ENCODE measurements at regions not wholly inside any gene's neighbourhood (a gene's known extent, or its start where the extent isn't known, plus 50 kb on each side); places are given as distances from the start of the nearest gene placed in this dataset.

GRCh38 chr4:36919721-36920120, 324.8 kb upstream of the NWD2 start:
- Mint-ChIP-seq H3K36me3 (ENCODE audit: low read depth) (no peaks in the 10 kb centered on the region), H3K4me3 (no peak overlapping the region), H3K27ac (no peak overlapping the region), H3K27me3 (no peaks in the 10 kb centered on the region), H3K4me1 (no peaks in the 10 kb centered on the region)
- DNase-seq (no peak), ATAC-seq (no peak)
- H3K9me3 ChIP-seq (ENCODE audit: control insufficient read depth, low read length, poor library complexity, severe bottlenecking) = no peaks in the 10 kb centered on the region

GRCh38 chr4:36921476-36922216, 322.9 kb upstream of the NWD2 start:
- H3K27ac Mint-ChIP-seq = no peak overlapping the region
- DNase-seq (no peak), ATAC-seq (no peak)
- no peaks in the 10 kb centered on the region for H3K4me1 Mint-ChIP-seq
- no peaks in the 10 kb centered on the region for H3K36me3 Mint-ChIP-seq (ENCODE audit: low read depth)
- no peaks in the 10 kb centered on the region for H3K9me3 ChIP-seq (ENCODE audit: control insufficient read depth, low read length, poor library complexity, severe bottlenecking)
- H3K4me3 Mint-ChIP-seq = no peak overlapping the region
- H3K27me3 Mint-ChIP-seq = no peaks in the 10 kb centered on the region

- H3K27me3 Mint-ChIP-seq = no peaks in the 10 kb centered on the region
- H3K36me3 Mint-ChIP-seq (ENCODE audit: low read depth) = no peaks in the 10 kb centered on the region
- DNase-seq (no peak), ATAC-seq (no peak)
- H3K9me3 ChIP-seq (ENCODE audit: control insufficient read depth, low read length, poor library complexity, severe bottlenecking) = no peaks in the 10 kb centered on the region
- no peaks in the 10 kb centered on the region for H3K4me1 Mint-ChIP-seq
- H3K27ac Mint-ChIP-seq = no peak overlapping the region
- no peak overlapping the region for H3K4me3 Mint-ChIP-seq
Measured at GRCh38 chr4:36930562-36931111, 313.9 kb upstream of the NWD2 start.

- no peaks in the 10 kb centered on the region for H3K9me3 ChIP-seq (ENCODE audit: control insufficient read depth, low read length, poor library complexity, severe bottlenecking)
- Mint-ChIP-seq H3K4me3 (no peak overlapping the region), H3K4me1 (no peaks in the 10 kb centered on the region), H3K27me3 (no peaks in the 10 kb centered on the region), H3K27ac (no peak overlapping the region), H3K36me3 (ENCODE audit: low read depth) (no peaks in the 10 kb centered on the region)
- ATAC-seq = no peak
- DNase-seq = no peak
Measured at GRCh38 chr4:36944232-36944631, 300.3 kb upstream of the NWD2 start.

GRCh38 chr4:36961420-36961819, 283.1 kb upstream of the NWD2 start:
- no peak overlapping the region for H3K4me3 Mint-ChIP-seq
- H3K9me3 ChIP-seq (ENCODE audit: control insufficient read depth, low read length, poor library complexity, severe bottlenecking) = no peaks in the 10 kb centered on the region
- no peak overlapping the region for H3K27ac Mint-ChIP-seq
- no peaks in the 10 kb centered on the region for H3K36me3 Mint-ChIP-seq (ENCODE audit: low read depth)
- H3K27me3 Mint-ChIP-seq = no peaks in the 10 kb centered on the region
- ATAC-seq (no peak), DNase-seq (no peak)
- no peaks in the 10 kb centered on the region for H3K4me1 Mint-ChIP-seq

- DNase-seq = no peak
- no peaks in the 10 kb centered on the region for H3K9me3 ChIP-seq (ENCODE audit: control insufficient read depth, low read length, poor library complexity, severe bottlenecking)
- ATAC-seq = no peak
- no peaks in the 10 kb centered on the region for H3K4me1 Mint-ChIP-seq
- H3K4me3 Mint-ChIP-seq = no peak overlapping the region
- H3K36me3 Mint-ChIP-seq (ENCODE audit: low read depth) = no peaks in the 10 kb centered on the region
- H3K27me3 Mint-ChIP-seq = no peaks in the 10 kb centered on the region
- no peak overlapping the region for H3K27ac Mint-ChIP-seq
Measured at GRCh38 chr4:36966756-36967460, 277.6 kb upstream of the NWD2 start.

GRCh38 chr4:36979533-36979932, 265.0 kb upstream of the NWD2 start:
- Mint-ChIP-seq H3K4me3 (no peak overlapping the region), H3K27me3 (no peaks in the 10 kb centered on the region), H3K27ac (no peak overlapping the region), H3K4me1 (no peaks in the 10 kb centered on the region), H3K36me3 (ENCODE audit: low read depth) (no peaks in the 10 kb centered on the region)
- no peaks in the 10 kb centered on the region for H3K9me3 ChIP-seq (ENCODE audit: control insufficient read depth, low read length, poor library complexity, severe bottlenecking)
- no peak for DNase-seq
- ATAC-seq = no peak

- ATAC-seq = no peak
- no peaks in the 10 kb centered on the region for H3K9me3 ChIP-seq (ENCODE audit: control insufficient read depth, low read length, poor library complexity, severe bottlenecking)
- DNase-seq = no peak
- no peaks in the 10 kb centered on the region for H3K36me3 Mint-ChIP-seq (ENCODE audit: low read depth)
- H3K4me1 Mint-ChIP-seq = no peaks in the 10 kb centered on the region
- H3K4me3 Mint-ChIP-seq = no peak overlapping the region
- no peak overlapping the region for H3K27ac Mint-ChIP-seq
- H3K27me3 Mint-ChIP-seq = no peaks in the 10 kb centered on the region
Measured at GRCh38 chr4:36990128-36990872, 254.2 kb upstream of the NWD2 start.

- H3K27me3 Mint-ChIP-seq = no peaks in the 10 kb centered on the region
- DNase-seq (no peak), ATAC-seq (no peak)
- H3K27ac Mint-ChIP-seq = no peak overlapping the region
- H3K4me3 Mint-ChIP-seq = no peak overlapping the region
- H3K9me3 ChIP-seq (ENCODE audit: control insufficient read depth, low read length, poor library complexity, severe bottlenecking) = no peaks in the 10 kb centered on the region
- H3K36me3 Mint-ChIP-seq (ENCODE audit: low read depth) = no peaks in the 10 kb centered on the region
- H3K4me1 Mint-ChIP-seq = no peaks in the 10 kb centered on the region
Measured at GRCh38 chr4:36997727-36998126, 246.8 kb upstream of the NWD2 start.

- H3K9me3 ChIP-seq (ENCODE audit: control insufficient read depth, low read length, poor library complexity, severe bottlenecking) = no peaks in the 10 kb centered on the region
- no peak overlapping the region for H3K27ac Mint-ChIP-seq
- no peak for ATAC-seq
- no peaks in the 10 kb centered on the region for H3K27me3 Mint-ChIP-seq
- H3K36me3 Mint-ChIP-seq (ENCODE audit: low read depth) = no peaks in the 10 kb centered on the region
- DNase-seq = no peak
- H3K4me3 Mint-ChIP-seq = no peak overlapping the region
- no peaks in the 10 kb centered on the region for H3K4me1 Mint-ChIP-seq
Measured at GRCh38 chr4:37000281-37000680, 244.3 kb upstream of the NWD2 start.

GRCh38 chr4:37001688-37002436, 242.7 kb upstream of the NWD2 start:
- DNase-seq = no peak
- Mint-ChIP-seq H3K27ac (no peak overlapping the region), H3K36me3 (ENCODE audit: low read depth) (no peaks in the 10 kb centered on the region), H3K4me1 (no peaks in the 10 kb centered on the region), H3K27me3 (no peaks in the 10 kb centered on the region), H3K4me3 (no peak overlapping the region)
- no peaks in the 10 kb centered on the region for H3K9me3 ChIP-seq (ENCODE audit: control insufficient read depth, low read length, poor library complexity, severe bottlenecking)
- ATAC-seq = no peak

GRCh38 chr4:37002625-37003024, 241.9 kb upstream of the NWD2 start:
- H3K4me3 Mint-ChIP-seq = no peak overlapping the region
- ATAC-seq = no peak
- H3K27ac Mint-ChIP-seq = no peak overlapping the region
- H3K9me3 ChIP-seq (ENCODE audit: control insufficient read depth, low read length, poor library complexity, severe bottlenecking) = no peaks in the 10 kb centered on the region
- H3K27me3 Mint-ChIP-seq = no peaks in the 10 kb centered on the region
- H3K36me3 Mint-ChIP-seq (ENCODE audit: low read depth) = no peaks in the 10 kb centered on the region
- DNase-seq = no peak
- no peaks in the 10 kb centered on the region for H3K4me1 Mint-ChIP-seq

- H3K4me1 Mint-ChIP-seq = no peaks in the 10 kb centered on the region
- no peaks in the 10 kb centered on the region for H3K27me3 Mint-ChIP-seq
- H3K36me3 Mint-ChIP-seq (ENCODE audit: low read depth) = no peaks in the 10 kb centered on the region
- no peak overlapping the region for H3K27ac Mint-ChIP-seq
- no peak overlapping the region for H3K4me3 Mint-ChIP-seq
- DNase-seq (no peak), ATAC-seq (no peak)
- no peaks in the 10 kb centered on the region for H3K9me3 ChIP-seq (ENCODE audit: control insufficient read depth, low read length, poor library complexity, severe bottlenecking)
Measured at GRCh38 chr4:37008199-37008598, 236.3 kb upstream of the NWD2 start.

Data from T-helper 17 cell (primary cell).